Left ventricle myocardium inferior (tissue), 1 donor: ENCODE measurements at regions not wholly inside any gene's neighbourhood (a gene's known extent, or its start where the extent isn't known, plus 50 kb on each side); places are given as distances from the start of the nearest gene placed in this dataset.
"Not testable (repeated sequence)": the region's sequence is repeated elsewhere in the genome, so short reads cannot be mapped to it uniquely, and the experiment has no call there.

Source experiments
- DNase-seq: peaks from one replicate; pipeline ENCODE4 v3.0.0-alpha.2; 2020
- H3K27ac ChIP-seq: fragments of 200-600 bp; replicated peaks from 2 replicates; pipeline ENCODE4 v1.8.0; 2021
- H3K27me3 ChIP-seq: fragments of 200-600 bp; 2 replicates; pipeline ENCODE4 v1.8.0; 2021; ENCODE audit warnings: low read depth
- H3K36me3 ChIP-seq: fragments of 200-600 bp; 2 replicates; pipeline ENCODE4 v1.8.0; 2021
- H3K4me1 ChIP-seq: fragments of 200-600 bp; 2 replicates; pipeline ENCODE4 v1.8.0; 2021
- H3K4me3 ChIP-seq: fragments of 200-600 bp; 2 replicates; pipeline ENCODE4 v1.8.0; 2021; ENCODE audit warnings: mild to moderate bottlenecking, moderate library complexity
- H3K9me3 ChIP-seq: fragments of 200-600 bp; replicated peaks from 2 replicates; pipeline ENCODE4 v1.8.0; 2021
- CTCF ChIP-seq: fragments of 200-600 bp; IDR thresholded peaks from 2 replicates; pipeline ENCODE4 v1.8.0; 2021; ENCODE audit warnings: antibody characterized with exemption, mild to moderate bottlenecking, borderline replicate concordance
- intact Hi-C: fragments of 100-400 bp; cut with micrococcal nuclease; formaldehyde crosslinking; loops from one replicate; pipeline ENCODE4 v1.11.0; 2022
- donor health status: DM: no; HTN: yes; CAD: no; lungs with severe emphysema.

DNA sequence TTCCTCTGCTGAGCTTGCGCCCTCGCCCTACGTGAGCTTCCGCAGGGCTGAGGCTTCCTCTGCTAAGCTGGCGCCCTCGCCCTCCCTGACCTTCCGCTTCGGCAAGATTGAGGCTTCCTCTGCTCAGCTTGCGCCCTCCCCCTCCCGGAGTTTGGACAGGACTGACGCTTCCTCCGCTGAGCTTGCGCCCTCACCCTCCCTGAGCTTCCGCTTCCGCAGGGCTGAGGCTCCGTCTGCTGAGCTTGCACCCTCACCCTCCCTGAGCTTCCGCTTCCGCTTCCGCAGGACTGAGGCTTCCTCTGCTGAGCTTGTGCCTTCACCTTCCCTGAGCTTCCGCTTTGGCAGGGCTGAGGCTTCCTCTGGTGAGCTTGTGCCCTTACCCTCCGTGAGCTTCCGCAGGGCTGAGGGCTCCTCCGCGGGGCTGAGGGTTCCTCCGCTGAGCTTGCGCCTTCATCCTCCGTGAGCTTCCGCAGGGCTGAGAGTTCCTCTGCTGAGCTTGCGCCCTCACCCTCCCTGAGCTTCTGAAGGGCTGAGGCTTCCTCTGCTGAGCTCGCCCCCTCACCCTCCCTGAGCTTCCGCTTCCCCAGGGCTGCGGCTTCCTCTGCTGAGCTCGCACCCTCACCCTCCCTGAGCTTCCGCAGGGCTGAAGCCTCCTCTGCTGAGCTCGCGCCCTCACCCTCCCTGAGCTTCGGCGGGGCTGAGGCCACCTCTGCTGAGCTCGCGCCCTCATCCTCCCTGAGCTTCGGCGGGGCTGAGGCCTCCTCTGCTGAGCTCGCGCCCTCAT lies 753.6 kb upstream of the TPTE start:
- no peak overlapping the region for H3K4me3 ChIP-seq
- H3K27ac ChIP-seq = no peak overlapping the region
- intact Hi-C loops = no loop called here
- H3K36me3 ChIP-seq = no peaks in the 10 kb centered on the region
- no peak for DNase-seq
- no peak for TF ChIP-seq CTCF
- H3K9me3 ChIP-seq = peaks cover 59% of the 10 kb centered on the region
- peaks cover 40% of the 10 kb centered on the region for H3K27me3 ChIP-seq
- no peaks in the 10 kb centered on the region for H3K4me1 ChIP-seq

GRCh38 chr21:9768376-9769130 lies 752.8 kb upstream of the TPTE start:
- intact Hi-C loops = not testable (repeated sequence)

DNA sequence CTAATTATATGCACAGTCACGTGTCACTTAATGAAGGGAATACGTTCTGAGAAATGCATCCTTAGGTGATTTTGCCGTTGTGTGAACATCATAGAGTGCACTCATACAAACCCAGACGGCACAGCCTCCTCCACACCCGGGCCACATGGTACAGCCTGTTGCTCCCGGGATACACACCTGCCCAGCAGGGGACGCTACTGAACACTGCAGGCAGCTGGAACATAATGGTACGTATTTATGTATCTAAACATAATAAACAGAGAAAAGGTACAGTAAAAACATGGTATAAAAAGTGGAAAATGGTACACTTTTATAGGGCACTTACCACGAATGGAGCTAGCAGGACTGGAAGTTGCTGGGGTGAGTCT lies 752.3 kb upstream of the TPTE start:
- H3K4me3 ChIP-seq, H3K27ac ChIP-seq, DNase-seq, H3K4me1 ChIP-seq, intact Hi-C loops, H3K36me3 ChIP-seq: not testable (repeated sequence)
- Histone ChIP-seq H3K27me3 (peaks cover 39% of the 10 kb centered on the region), H3K9me3 (peaks cover 53% of the 10 kb centered on the region)

More at GRCh38 chr21:9768376-9769130, 752.8 kb upstream of the TPTE start:
- Histone ChIP-seq H3K9me3 (peaks cover 57% of the 10 kb centered on the region), H3K27me3 (peaks cover 38% of the 10 kb centered on the region)
- H3K4me3 ChIP-seq, H3K4me1 ChIP-seq, DNase-seq, H3K27ac ChIP-seq, H3K36me3 ChIP-seq: not testable (repeated sequence)

DNA sequence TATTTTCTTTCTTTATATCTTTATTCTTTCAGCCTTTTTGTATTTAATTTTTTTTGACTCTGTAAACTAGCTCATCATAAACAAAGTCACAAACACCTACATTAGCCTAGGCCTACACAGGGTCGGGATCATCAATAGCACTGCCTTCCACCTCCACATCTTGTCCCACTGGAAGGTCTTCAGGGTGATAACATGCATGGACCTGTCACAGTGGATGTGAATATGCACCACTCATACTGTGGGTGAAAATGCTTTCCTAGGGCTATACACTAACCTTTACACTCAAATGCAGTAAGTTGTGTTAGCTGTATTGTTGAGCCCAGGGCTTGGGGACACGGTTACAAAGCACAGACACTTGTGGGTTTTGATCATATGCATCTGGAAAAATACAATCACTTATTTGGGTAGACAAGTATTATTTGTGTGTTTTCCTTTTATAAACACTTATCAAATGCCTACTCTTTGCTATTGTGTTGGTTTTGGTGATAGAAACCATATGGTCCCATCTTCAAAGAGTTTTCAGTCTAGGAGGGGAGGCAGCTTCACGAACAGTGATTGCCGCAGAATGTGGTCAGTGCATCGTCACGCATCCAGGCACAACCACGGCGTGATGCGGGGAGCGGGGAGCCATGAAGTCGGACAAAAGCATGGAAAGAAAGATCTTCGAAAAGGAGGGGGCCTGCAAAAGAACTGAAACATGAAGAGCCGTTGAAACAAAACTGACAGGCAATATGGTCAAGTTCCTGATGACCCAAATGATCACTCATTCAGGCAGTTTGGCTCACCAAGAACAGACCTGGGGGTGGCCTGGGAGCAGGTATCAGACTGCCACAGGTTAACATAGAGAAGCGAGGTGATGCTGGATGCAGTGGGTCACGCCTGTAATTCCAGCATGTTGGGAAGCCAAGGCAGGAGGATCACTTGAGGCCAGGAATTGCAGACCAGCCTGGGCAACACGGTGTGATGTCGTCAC lies 751.4 kb upstream of the TPTE start:
- Histone ChIP-seq H3K27me3 (peaks cover 47% of the 10 kb centered on the region), H3K9me3 (peaks cover 57% of the 10 kb centered on the region)
- H3K36me3 ChIP-seq, H3K4me1 ChIP-seq, DNase-seq, H3K27ac ChIP-seq, H3K4me3 ChIP-seq, intact Hi-C loops: not testable (repeated sequence)

GRCh38 chr21:9771466-9772347 lies 749.7 kb upstream of the TPTE start:
- intact Hi-C loops, H3K4me1 ChIP-seq, H3K36me3 ChIP-seq, H3K27ac ChIP-seq, DNase-seq, H3K4me3 ChIP-seq: not testable (repeated sequence)
- Histone ChIP-seq H3K27me3 (peaks cover 62% of the 10 kb centered on the region), H3K9me3 (peaks cover 49% of the 10 kb centered on the region)

GRCh38 chr21:9772348-9772672 lies 749.1 kb upstream of the TPTE start:
- peaks cover 44% of the 10 kb centered on the region for H3K9me3 ChIP-seq

GRCh38 chr21:9772877-9773420 lies 748.4 kb upstream of the TPTE start:
- H3K4me1 ChIP-seq, H3K4me3 ChIP-seq, H3K36me3 ChIP-seq, intact Hi-C loops, DNase-seq, H3K27ac ChIP-seq: not testable (repeated sequence)
- peaks cover 59% of the 10 kb centered on the region for H3K27me3 ChIP-seq
- peaks cover 38% of the 10 kb centered on the region for H3K9me3 ChIP-seq

More at GRCh38 chr21:9772348-9772672, 749.1 kb upstream of the TPTE start:
- no peak for DNase-seq
- Histone ChIP-seq H3K36me3 (no peaks in the 10 kb centered on the region), H3K4me3 (no peak overlapping the region), H3K4me1 (no peaks in the 10 kb centered on the region), H3K27ac (no peak overlapping the region), H3K27me3 (peaks cover 62% of the 10 kb centered on the region)
- TF ChIP-seq CTCF = no peak
- intact Hi-C loops = no loop called here
